SKM-1 treated with dmso at 0.1 percent for 144 hours (cell line): ENCODE measurements at regions not wholly inside any gene's neighbourhood (a gene's known extent, or its start where the extent isn't known, plus 50 kb on each side); places are given as distances from the start of the nearest gene placed in this dataset.

ENCODE experiments used
- DNase-seq: peaks from one replicate; lab custom pipeline; 2025; ENCODE audit not compliant: unreplicated experiment; lab: John Stamatoyannopoulos, UW

DNA sequence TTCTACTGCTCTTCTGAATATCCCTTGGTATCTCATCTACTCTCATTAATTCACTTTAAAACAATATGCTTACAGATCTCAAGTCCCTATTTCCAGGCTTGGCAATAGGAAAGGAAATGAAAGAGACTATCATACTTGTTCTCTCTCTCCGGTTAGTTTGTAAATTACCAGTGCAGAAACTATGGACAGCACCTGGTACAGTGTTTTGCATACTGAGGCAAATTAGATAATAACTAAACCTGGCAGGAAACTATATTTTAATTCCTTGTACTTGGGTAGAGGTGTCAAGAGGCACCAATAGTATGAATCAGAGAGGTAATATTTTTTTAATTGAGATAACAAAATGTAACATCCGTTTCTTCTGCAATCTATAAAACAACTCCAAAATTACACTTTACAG is 97.7 kb upstream of the TMEM196 start:
- DNase-seq = no peak

DNA sequence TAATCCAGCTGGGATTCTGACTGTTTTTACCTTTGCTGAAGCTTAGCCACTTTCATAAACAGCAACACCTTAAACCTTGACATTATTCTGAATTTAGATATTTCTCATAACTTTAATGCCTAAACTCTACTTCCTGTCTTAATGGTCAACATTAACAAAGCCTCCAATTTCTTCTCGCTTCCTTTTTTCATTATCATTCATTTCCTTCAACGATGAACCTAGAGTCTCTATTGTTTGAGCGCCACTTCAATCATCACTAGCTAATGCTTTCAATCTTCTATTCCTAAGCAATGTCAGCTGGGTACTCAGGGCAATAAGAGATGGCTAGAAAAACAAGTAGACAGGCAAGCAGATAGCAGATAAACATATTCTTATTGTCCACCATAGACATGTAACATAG is 96.6 kb upstream of the TMEM196 start:
- DNase-seq = no peak

DNA sequence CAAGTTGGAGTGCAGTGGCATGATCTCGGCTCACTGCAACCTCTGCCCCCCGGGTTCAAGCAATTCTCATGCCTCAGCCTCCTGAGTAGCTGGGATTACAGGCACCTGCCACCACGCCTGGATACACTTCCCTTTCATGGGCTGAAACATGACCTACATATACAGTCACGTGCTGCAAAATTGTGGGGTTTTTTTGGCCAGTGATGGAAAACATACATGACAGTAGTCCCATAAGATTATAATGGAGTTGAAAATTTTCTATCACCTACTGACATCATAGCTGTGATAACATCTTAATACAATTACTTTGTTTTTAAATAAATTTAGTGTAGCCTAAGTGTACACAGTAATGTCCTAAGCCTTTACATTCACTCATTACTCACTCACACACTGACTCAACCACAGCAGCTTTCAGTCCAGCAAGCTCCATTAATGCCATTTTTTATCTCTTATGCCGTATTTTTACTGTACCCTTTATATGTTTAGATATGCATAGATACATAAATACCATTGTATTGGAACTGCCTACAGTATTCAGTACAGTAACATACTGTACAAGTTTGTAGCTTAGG is 79.9 kb upstream of the TMEM196 start:
- no peak for DNase-seq

DNA sequence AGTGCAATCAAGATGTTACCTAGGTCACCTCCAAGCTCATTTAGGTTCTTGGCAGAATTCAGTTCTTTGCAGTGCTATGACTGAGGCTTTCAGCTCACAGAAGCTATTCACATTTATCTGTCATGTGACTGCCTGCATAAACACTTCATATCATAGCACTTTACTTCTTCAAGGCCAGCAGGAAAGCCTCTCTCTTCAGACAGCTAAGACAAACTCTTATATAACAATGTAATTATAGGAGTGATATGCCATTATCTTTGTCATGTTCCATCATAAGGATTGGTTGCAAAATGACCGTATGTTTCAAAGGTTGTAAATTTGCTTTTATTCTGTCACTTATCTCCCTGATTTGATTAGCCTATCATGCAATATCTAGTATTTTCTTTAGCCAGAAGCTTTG is 78.8 kb upstream of the TMEM196 start:
- DNase-seq = no peak

DNA sequence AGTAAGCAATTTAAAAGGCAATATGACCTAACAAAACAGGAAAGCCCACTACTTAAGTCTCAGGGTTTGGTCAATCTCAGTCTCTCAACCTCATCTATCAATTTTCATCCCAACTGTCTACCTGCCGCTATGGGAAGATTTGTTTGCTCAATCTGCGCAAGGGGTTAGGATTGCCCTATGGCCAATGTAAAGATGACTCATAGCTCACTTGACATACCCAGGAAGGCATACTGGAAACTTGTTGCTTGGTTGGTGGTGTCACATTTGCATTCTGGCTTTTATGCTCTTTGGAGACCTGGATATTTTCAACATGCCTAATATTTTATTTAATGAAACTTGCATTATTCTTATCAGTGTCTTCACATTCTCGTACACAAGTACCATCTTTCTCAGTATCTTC is 78.1 kb upstream of the TMEM196 start:
- DNase-seq = no peak

DNA sequence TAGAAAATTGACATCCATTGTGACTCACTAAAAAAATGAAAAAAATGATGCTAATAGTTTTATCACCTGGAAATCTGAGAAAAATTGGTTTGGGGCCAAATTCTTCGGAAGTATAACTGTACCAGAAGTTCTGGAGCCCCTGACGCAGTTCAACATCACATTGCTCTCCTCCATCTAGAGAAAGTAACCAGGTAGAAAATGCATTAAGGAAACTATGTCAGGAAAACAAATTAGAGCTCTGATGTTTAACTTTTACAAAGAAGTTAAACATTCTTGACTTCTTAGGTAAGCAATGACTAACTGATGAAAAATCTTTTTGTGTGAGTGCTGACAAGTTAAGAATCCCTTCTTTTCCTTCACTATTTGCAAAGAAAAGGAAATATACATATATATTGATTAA is 61.1 kb upstream of the TMEM196 start:
- DNase-seq = no peak

DNA sequence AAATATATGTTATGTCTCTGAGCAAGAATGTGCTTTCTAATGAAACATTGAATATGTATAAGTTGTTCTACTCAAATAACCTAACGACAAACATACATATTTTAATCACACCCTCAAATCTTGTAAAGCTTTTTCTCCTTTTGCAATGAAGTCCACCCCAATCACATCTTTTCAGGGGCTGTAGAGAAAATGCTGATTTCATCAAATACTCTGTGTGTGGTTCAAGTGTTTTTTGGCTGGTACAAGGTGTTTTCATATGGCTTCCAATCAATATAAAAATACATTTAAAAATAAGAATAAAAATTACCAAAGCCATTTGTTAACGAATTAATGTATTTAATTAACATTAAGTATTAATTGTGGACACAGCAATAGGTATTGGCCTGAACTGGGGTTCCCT is 57.2 kb upstream of the TMEM196 start:
- DNase-seq = no peak
